Retina (tissue), 1 donor: ENCODE measurements at regions not wholly inside any gene's neighbourhood (a gene's known extent, or its start where the extent isn't known, plus 50 kb on each side); places are given as distances from the start of the nearest gene placed in this dataset.
A peak's percentile ranks its signal among the peaks of the same experiment; 100 is the strongest.

Experiments used
- DNase-seq: peaks from one replicate; pipeline ENCODE4 v3.0.0-alpha.2; 2016

DNA sequence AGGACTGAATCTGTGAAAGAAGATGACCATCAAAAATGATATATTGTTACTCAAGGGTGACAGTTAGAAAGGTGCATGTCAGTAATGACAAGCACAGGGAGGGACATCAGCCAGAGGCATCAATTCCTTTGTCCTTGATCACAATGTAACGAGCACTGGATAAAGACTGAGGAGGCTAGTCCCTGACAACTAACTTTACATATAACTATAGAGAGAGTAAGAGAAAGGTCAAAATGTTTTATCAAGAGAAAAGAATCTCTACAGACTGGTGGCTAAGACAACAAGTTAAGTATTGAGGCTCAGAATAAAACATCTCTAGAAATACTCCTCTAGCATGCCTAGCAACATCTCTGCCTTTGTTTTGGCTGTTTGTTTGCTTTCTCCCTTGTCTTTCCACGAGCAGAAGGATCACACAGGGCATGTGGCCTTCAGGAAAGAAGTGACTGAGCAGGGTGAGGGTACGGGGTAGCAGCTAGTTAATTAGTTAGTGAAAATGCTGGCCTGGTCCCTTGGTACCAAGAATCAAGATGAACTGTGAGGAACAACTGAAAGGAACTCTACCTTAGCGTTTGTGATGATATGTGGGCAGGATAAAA, 724.1 kb upstream of the MEF2C start:
- DNase-seq: no peak

GRCh38 chr5:89604342-89604741, 721.4 kb upstream of the MEF2C start:
- DNase-seq: peak; percentile 12

DNA sequence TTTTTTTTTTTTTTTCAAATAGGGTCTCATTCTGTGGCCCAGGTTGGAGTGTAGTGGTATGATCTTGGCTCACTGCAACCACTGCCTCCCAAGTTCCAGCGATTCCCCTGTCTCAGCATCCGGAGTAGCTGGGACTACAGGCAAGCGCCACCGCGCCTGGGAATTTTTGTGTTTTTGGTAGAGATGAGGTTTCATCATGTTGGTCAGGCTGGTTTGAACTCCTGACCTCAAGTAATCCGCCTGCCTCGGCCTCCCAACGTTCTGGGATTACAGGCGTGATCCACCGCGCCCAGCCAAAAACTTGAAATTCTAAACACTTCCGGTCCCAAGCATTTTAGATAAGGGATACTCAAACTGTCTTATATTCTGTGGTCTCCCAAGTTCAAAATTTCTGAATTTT, 718.9 kb upstream of the MEF2C start:
- DNase-seq: no peak

DNA sequence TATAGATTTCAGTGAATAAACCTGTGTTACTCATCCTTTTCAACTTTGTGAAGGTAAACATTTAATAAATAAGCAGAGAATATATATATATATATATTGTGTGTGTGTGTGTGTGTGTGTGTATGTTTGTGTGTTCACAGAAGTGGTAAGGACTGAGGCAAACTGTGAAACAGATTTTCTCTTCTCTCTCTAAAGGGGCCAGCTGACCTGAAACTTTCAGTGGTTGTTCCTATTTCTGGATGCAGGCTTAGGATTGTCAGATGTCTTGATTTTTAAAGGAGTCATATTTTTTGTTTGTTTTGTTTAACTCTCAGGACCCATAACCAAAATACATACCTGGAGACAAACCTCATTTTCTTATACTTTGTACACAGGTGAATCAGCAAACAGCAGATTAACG, 714.9 kb upstream of the MEF2C start:
- DNase-seq: no peak

DNA sequence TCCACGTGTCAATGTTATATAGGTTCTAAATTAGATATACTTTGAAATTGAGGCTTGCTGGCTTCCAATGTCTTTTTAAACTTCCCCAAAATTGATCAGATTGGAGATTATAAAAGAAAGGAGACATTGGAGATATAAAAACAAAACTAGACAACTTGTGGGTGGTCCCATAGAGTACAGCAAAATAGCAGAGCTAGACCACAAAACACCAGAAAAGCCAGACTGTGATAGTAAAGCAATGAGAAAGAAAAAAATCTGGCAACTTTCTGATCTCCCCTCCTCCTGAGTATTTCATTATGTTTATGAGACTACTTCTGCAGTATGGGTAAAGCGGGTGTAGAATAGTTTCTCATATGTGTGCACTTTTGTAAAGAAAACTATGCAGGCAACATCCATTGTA, 713.8 kb upstream of the MEF2C start:
- DNase-seq: no peak

DNA sequence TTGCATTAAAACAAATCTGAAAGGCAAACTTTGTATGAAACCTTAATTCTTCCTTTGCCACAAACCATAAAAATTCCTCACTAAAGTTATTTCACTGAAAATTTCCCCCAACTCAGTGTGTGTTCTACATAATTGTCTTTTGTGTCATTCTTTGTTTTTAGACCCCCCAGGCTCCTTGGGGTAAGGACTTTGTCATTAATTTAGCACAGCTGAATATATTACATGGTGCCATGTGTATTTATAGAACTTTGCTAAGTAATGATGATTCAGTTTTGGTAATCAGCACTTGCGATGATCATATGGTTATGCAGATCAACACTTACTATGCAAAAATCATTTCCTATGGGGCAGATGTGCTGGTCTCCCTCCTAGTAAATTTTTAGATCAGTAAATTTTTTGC, 712.1 kb upstream of the MEF2C start:
- no peak for DNase-seq

DNA sequence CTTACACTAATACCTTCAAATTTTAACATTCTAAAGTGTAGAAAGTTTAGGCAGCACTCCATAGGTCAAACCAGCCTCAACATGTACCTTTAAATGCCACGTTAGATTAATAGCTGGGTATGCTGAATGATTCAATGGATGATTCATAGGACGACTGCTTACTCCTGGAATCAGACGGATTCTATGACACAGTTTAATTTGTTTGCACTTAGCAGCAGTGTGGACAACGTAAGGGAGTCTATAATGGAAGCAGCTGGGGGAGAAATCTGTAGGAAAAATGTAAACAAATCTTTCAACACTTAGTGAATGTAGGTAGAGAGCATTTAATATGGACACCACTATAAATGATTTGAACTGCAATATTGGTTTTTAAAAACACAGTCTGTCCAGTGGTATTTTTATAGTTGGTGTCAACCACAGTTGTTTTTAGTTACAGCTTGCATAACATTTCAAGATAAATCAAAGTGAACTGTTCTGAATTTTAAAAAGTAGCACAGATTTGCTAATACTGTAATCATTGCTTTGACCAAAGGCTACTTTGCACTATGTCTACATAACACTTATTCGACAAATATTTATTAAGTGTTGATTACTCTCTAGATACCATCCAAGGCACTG, 701.5 kb upstream of the MEF2C start:
- no peak for DNase-seq

- DNase-seq: no peak
Measured at GRCh38 chr5:89583534-89583933, 700.5 kb upstream of the MEF2C start.

DNA sequence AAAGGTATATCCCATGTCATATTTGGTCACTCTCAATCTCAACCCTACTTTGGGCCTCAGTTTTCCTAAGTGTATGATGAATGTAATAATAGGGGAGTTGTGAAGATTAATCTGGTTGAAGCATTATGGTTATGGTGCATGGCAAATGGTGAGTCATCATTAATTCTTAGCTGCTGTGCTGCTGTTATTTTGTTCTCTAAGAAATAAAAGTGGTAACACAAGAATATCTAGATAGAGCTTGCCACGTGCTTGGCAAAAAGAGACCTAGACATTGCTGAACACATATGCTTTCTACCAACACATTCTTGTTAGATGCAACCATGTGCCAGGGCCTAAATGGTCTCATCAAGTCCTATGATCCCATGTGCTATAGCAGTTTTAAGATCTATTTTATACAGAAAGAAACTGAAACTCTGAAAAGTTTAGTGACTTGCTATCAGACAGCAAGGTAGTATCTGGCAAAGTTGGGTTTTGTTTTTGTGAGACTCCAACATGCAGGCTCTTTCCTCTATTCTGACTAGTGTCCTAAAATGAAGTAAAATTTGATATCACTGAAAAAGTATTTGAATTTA, 699.9 kb upstream of the MEF2C start:
- no peak for DNase-seq

GRCh38 chr5:89580976-89581375, 698.0 kb upstream of the MEF2C start:
- no peak for DNase-seq

DNA sequence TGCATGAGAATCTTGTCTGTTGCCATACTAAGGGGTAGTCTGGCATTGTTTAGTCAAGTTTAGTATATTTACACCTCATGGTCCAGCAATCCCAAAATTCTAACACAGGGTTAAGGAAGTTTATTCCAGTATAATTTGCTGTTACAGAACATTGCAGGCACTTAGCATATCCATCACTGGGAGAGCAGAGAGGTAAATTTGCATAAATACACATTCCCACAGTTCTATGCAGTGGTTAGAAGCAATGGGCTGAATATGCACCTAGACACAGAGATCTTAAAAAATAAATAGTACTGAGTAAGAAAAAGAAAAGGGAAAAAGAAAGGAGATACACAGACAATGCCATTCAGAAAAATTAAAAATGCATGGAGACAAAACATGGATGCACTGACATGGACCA, 692.3 kb upstream of the MEF2C start:
- no peak for DNase-seq

DNA sequence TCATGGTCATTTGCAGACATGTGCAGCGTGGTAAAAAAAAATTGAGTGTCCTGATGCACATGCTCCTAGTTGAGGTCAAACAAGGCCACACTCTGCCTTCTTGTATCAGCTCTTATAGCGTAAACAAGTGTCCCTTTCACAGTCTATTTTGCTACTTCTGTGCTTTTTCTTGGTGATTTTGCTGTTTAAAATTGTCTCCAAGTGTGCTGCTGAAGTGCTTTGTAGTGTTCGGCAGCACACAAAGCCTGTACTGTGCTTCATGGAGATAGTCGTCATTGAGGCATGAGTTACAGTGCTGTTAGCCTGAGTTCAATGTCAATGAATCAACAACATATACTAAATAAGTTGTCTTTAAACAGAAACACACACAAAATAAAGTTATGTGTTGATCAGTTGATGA, 690.4 kb upstream of the MEF2C start:
- DNase-seq: peak; percentile 2

GRCh38 chr5:89572696-89573095, 689.7 kb upstream of the MEF2C start:
- DNase-seq: no peak

GRCh38 chr5:89570557-89570956, 687.6 kb upstream of the MEF2C start:
- DNase-seq: no peak

- no peak for DNase-seq
Measured at GRCh38 chr5:89566340-89566739, 683.4 kb upstream of the MEF2C start.

GRCh38 chr5:89560696-89561095, 677.7 kb upstream of the MEF2C start:
- DNase-seq: no peak

- DNase-seq: no peak
Measured at GRCh38 chr5:89556215-89556913, 673.4 kb upstream of the MEF2C start.

DNA sequence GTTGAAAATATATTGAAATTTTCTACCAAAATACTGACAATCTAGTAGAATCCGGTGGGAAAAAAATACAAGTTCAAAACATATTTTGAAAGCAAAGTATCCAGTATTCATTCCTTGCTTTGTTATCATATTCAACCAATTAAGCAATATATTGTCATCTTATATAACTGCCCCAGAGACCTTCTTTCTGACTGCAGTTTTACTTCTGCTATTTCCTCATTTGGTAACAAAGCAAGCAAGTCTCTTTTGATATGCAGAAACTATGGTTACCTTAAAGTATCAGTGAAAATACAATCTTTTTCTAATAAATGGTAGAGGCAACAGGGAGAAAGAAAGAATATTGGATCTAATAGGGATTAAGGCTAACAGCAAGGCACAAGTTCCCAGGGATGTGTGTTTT, 663.7 kb upstream of the MEF2C start:
- no peak for DNase-seq

DNA sequence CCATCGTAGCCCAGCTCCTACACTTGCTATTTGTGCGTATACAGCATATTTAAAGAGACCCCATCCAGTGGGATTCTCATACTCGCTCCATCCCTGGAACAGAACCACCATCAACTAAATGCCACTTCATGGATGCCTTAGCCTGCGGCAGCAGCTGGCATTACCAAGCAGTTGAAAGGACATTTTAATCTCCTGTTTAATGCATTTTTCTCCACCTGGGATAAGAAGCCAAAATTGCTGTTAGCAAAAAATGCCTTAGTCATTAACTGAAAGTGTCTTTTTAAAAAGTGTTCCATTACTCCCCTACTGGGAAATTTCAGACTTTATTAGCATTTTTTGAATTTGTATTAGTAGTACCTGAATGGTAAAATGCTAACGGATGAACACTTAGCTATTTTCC, 662.6 kb upstream of the MEF2C start:
- no peak for DNase-seq

DNA sequence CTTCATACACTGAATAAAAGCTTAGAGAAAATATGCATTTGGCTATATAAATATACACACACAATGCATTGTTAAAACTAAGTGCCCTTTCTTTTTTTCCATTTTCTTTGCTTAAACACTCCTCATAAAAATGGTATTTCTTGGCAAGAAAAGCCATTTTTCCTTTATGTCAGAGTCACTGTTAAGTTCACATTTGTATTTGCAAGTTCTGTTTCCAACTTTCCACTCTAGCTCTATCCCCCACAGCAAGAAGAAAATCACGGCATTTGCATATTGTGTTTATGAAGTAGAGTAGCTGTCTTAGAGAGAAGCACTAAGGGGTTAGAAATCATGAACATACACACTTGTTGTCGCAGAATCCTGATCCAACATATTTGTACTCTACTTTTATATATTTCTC, 662.1 kb upstream of the MEF2C start:
- DNase-seq: no peak

GRCh38 chr5:89542736-89543135, 659.8 kb upstream of the MEF2C start:
- peak; percentile 7 for DNase-seq

DNA sequence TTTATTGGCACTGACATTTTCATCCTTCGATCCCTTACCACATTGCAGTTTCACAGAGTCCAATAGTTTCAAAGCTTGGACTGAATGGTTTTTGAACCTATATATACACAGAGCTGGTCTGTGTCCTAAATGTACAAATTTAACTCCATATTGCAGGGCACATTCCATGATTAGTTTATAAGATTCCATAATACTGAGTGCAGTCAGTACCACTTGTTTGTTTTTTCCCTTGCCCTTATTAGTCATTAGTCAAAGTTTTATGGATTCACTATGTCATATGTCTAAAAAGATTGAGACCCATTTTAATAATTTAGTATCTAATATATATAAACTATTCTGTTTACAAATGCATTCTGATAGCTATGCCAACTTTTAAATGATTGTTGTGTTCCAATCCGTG, 654.8 kb upstream of the MEF2C start:
- DNase-seq: no peak

- no peak for DNase-seq
Measured at GRCh38 chr5:89536020-89536419, 653.0 kb upstream of the MEF2C start.

DNA sequence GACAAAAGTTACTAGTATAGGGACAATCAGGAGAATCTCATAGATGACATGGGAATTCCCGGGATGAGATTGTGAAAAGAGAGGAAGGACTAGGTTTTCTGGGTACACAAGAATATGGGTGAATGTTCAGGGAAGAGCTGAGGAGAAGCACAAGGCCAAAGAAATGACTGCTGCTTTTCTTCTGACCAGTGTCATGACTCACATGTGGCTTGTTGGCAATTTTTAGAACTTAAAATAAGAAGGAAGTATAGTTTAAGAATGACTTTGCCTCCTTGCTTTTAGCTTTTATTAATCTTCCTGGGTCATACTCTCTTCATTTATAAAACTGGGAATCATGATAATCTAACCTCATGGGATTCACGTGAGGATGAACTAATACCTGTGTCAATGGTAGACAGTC, 652.4 kb upstream of the MEF2C start:
- no peak for DNase-seq
